ENCODE measurements at regions not wholly inside any gene's neighbourhood (a gene's known extent, or its start where the extent isn't known, plus 50 kb on each side); places are given as distances from the start of the nearest gene placed in this dataset.

- no peak overlapping the region for H3K27ac ChIP-seq
- H3K36me3 ChIP-seq, result no peaks in the 10 kb centered on the region
- H3K4me1 ChIP-seq (ENCODE audit: insufficient read depth), result peaks cover 1% of the 10 kb centered on the region
- TF ChIP-seq EP300 (IDR thresholded peaks at IDR 0.05) (no peak), CTCF (IDR thresholded peaks at IDR 0.05) (no peak)
- H3K9me3 ChIP-seq, result no peaks in the 10 kb centered on the region
- DNase-seq, result no peak
- no peaks in the 10 kb centered on the region for H3K27me3 ChIP-seq
- intact Hi-C loops (cut with DNase I), result no loop called here
- 94 to 98% (median 97%) methylated on average over 3 of the region's 3 CpGs for WGBS, 3 donors
- no peak overlapping the region for H3K4me3 ChIP-seq
Observed at GRCh38 chr3:178334239-178334638, 202.0 kb upstream of the KCNMB2 start.

GRCh38 chr3:178336336-178336735 lies 199.9 kb upstream of the KCNMB2 start:
- WGBS, 3 donors, result 82 to 89% (median 88%) methylated on average over 1 of the region's 1 CpG
- Histone ChIP-seq H3K4me1 (ENCODE audit: insufficient read depth) (no peaks in the 10 kb centered on the region), H3K36me3 (no peaks in the 10 kb centered on the region), H3K4me3 (no peak overlapping the region), H3K27ac (no peak overlapping the region), H3K9me3 (no peaks in the 10 kb centered on the region), H3K27me3 (no peaks in the 10 kb centered on the region)
- no peak for DNase-seq
- intact Hi-C loops (cut with DNase I), result no loop called here
- TF ChIP-seq CTCF (IDR thresholded peaks at IDR 0.05) (no peak), POLR2A (IDR thresholded peaks at IDR 0.05) (no peak), EP300 (IDR thresholded peaks at IDR 0.05) (no peak)

- Histone ChIP-seq H3K27ac (no peak overlapping the region), H3K27me3 (no peaks in the 10 kb centered on the region), H3K36me3 (no peaks in the 10 kb centered on the region), H3K4me3 (no peak overlapping the region), H3K9me3 (no peaks in the 10 kb centered on the region), H3K4me1 (ENCODE audit: insufficient read depth) (peaks cover 7% of the 10 kb centered on the region)
- 30 to 47% (median 40%) methylated on average over 2 of the region's 2 CpGs for WGBS, 3 donors
- DNase-seq, result no peak
- TF ChIP-seq CTCF (IDR thresholded peaks at IDR 0.05) (no peak), POLR2A (IDR thresholded peaks at IDR 0.05) (no peak), EP300 (IDR thresholded peaks at IDR 0.05) (no peak)
- intact Hi-C loops (cut with DNase I), result no loop called here
Observed at GRCh38 chr3:178340506-178340905, 195.7 kb upstream of the KCNMB2 start.

GRCh38 chr3:178341636-178342035 lies 194.6 kb upstream of the KCNMB2 start:
- intact Hi-C loops (cut with DNase I), result no loop called here
- WGBS, 3 donors, result 73 to 84% (median 77%) methylated on average over 7 of the region's 7 CpGs
- Histone ChIP-seq H3K9me3 (no peaks in the 10 kb centered on the region), H3K36me3 (no peaks in the 10 kb centered on the region), H3K27ac (no peak overlapping the region), H3K27me3 (no peaks in the 10 kb centered on the region), H3K4me3 (no peak overlapping the region), H3K4me1 (ENCODE audit: insufficient read depth) (peaks cover 7% of the 10 kb centered on the region)
- DNase-seq, result peak in 1 of 5 donors; percentile 8
- no peak for TF ChIP-seq CTCF (IDR thresholded peaks at IDR 0.05)
- TF ChIP-seq EP300 (IDR thresholded peaks at IDR 0.05), result no peak
- no peak for TF ChIP-seq POLR2A (IDR thresholded peaks at IDR 0.05)

GRCh38 chr3:178342111-178342510 lies 194.1 kb upstream of the KCNMB2 start:
- H3K9me3 ChIP-seq, result no peaks in the 10 kb centered on the region

More at GRCh38 chr3:178342111-178342510, 194.1 kb upstream of the KCNMB2 start:
- no peaks in the 10 kb centered on the region for H3K27me3 ChIP-seq
- no peaks in the 10 kb centered on the region for H3K36me3 ChIP-seq
- H3K4me1 ChIP-seq (ENCODE audit: insufficient read depth), result peaks cover 7% of the 10 kb centered on the region
- H3K27ac ChIP-seq, result no peak overlapping the region
- no peak overlapping the region for H3K4me3 ChIP-seq
- WGBS, 3 donors, result 9 to 19% (median 13%) methylated on average over 2 of the region's 2 CpGs
- TF ChIP-seq EP300 (IDR thresholded peaks at IDR 0.05) (no peak), POLR2A (IDR thresholded peaks at IDR 0.05) (no peak), CTCF (IDR thresholded peaks at IDR 0.05) (no peak)
- no peak for DNase-seq
- intact Hi-C loops (cut with DNase I), result no loop called here

Measured in ovary (tissue), 7 donors.